ENCODE measurements at regions not wholly inside any gene's neighbourhood (a gene's known extent, or its start where the extent isn't known, plus 50 kb on each side); places are given as distances from the start of the nearest gene placed in this dataset.
A peak's percentile ranks its signal among the peaks of the same experiment; 100 is the strongest.

DNA sequence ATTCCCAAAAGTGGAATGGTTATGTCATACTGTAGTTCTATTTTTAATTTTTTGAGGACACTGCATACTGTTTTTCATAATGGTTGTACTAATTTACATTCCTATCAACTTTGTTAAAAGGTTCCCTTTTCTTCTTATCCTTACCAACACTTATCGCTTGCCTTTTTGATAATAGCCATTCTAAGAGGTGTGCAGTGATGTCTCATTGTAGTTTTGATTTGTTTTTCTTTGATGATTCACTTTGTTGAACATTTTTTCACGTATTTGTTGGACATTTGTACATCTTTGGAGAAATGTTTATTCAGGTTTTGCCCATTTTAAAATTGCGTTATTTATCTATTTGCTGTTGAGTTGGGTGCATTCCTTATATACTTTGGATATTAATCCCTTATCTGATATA lies 188.8 kb upstream of the SPRY2 start:
- no peaks in the 10 kb centered on the region for H3K4me1 ChIP-seq (replicated peaks in 1 of 2)
- H3K27ac ChIP-seq = no peak overlapping the region
- H3K27me3 ChIP-seq = no peaks in the 10 kb centered on the region
- no peaks in the 10 kb centered on the region for H3K9me3 ChIP-seq (replicated peaks in 1 of 3)
- no peaks in the 10 kb centered on the region for H3K36me3 ChIP-seq (replicated peaks in 1 of 2)
- DNase-seq = no peak
- intact Hi-C loops (cut with DNase I) = no loop called here
- WGBS, 4 donors = 80 to 83% (median 81%) methylated on average over 3 of the region's 3 CpGs
- TF ChIP-seq POLR2A (IDR thresholded peaks at IDR 0.05) = no peak
- TF ChIP-seq, protein P1, sequence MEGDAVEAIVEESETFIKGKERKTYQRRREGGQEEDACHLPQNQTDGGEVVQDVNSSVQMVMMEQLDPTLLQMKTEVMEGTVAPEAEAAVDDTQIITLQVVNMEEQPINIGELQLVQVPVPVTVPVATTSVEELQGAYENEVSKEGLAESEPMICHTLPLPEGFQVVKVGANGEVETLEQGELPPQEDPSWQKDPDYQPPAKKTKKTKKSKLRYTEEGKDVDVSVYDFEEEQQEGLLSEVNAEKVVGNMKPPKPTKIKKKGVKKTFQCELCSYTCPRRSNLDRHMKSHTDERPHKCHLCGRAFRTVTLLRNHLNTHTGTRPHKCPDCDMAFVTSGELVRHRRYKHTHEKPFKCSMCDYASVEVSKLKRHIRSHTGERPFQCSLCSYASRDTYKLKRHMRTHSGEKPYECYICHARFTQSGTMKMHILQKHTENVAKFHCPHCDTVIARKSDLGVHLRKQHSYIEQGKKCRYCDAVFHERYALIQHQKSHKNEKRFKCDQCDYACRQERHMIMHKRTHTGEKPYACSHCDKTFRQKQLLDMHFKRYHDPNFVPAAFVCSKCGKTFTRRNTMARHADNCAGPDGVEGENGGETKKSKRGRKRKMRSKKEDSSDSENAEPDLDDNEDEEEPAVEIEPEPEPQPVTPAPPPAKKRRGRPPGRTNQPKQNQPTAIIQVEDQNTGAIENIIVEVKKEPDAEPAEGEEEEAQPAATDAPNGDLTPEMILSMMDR (IDR thresholded peaks at IDR 0.05) = no peak
- H3K4me3 ChIP-seq = no peak overlapping the region

DNA sequence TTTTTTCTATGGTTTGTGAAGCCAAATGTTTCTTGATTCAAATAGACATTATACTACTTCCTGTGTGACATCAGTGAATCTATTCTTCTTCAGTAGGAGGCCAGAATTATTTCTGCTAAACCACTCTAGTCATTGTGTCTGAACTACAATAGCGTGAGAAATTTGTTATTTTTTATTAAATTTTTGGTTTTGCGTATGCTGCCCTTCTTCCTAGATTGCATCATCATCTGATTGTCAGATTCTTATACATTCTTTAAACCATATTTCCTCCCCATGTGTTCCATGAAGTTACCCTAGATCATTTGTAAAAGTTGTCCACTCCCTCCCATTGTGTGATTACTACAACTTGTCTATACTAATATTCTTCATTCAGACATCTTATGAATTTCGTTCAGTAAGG lies 187.8 kb upstream of the SPRY2 start:
- no peak for DNase-seq
- 93 to 96% (median 93%) methylated on average over 3 of the region's 3 CpGs for WGBS, 4 donors
- TF ChIP-seq, protein P1 (IDR thresholded peaks at IDR 0.05) = no peak
- TF ChIP-seq POLR2A (IDR thresholded peaks at IDR 0.05) = no peak
- Histone ChIP-seq H3K27me3 (no peaks in the 10 kb centered on the region), H3K4me1 (replicated peaks in 1 of 2) (no peaks in the 10 kb centered on the region), H3K27ac (no peak overlapping the region), H3K36me3 (replicated peaks in 1 of 2) (no peaks in the 10 kb centered on the region), H3K4me3 (no peak overlapping the region), H3K9me3 (replicated peaks in 1 of 3) (no peaks in the 10 kb centered on the region)
- intact Hi-C loops (cut with DNase I) = no loop called here

DNA sequence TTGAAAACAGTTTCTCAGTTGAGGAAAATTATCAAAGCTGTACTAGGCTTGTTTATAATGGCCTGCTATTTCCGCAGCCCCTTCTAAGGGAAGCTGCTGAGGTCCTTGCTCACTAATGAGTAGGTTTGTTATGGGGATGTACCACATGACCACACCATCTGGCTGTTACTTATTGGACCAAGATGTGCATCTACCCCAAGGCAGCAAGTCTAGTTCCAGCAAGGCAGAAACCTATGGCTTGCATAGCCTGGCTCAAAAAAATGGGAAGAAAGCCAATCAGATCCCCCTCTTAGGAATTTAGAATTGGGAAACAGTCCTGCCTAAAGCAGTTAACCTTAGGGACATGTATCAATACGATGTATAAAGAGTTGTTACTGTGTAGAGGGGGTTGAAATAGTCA lies 186.5 kb upstream of the SPRY2 start:
- intact Hi-C loops (cut with DNase I) = no loop called here
- 86 to 95% (median 92%) methylated on average over 2 of the region's 2 CpGs for WGBS, 4 donors
- Histone ChIP-seq H3K27ac (no peak overlapping the region), H3K4me1 (replicated peaks in 1 of 2) (no peaks in the 10 kb centered on the region), H3K27me3 (no peaks in the 10 kb centered on the region), H3K36me3 (replicated peaks in 1 of 2) (no peaks in the 10 kb centered on the region), H3K9me3 (replicated peaks in 1 of 3) (no peaks in the 10 kb centered on the region), H3K4me3 (no peak overlapping the region)
- DNase-seq = no peak
- no peak for TF ChIP-seq POLR2A (IDR thresholded peaks at IDR 0.05)
- TF ChIP-seq, protein P1 (IDR thresholded peaks at IDR 0.05) = no peak

DNA sequence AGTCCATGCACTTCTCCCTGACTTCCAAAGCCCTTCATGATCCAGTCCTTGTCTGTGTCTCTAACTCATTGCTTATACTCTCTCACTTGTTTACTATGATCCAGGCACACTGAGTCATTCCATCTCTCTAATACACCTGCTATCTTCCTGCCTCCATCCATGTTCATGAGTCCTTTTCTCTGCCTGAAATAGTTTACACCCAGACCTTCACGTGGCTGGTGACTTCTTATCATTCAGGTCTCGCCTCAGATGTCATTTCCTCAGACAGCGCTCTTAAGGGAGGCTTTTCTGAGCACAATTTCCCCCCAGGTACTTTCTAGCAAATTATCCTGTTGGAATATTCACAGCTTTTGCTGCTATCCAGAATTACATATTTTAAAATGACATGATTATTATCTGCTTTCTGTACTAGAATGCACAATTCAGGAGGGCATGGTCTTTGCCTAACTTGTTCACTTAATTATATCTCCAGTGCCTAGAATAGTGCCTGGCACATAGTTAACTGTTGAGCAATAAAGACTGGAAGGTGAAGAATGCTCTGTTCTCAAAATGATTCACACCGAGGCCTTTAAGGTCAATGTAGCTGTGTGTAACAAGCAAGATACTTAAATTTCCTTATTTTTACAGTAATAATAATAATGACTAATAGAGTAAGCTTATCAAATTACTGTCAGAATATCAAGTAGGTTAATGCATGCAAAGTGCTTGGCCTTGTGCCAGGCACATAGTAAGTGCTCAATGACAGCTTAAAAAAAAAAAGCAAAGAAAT lies 183.7 kb upstream of the SPRY2 start:
- TF ChIP-seq POLR2A (IDR thresholded peaks at IDR 0.05) = no peak
- TF ChIP-seq, protein P1 (IDR thresholded peaks at IDR 0.05) = no peak
- intact Hi-C loops (cut with DNase I) = no loop called here
- H3K4me1 ChIP-seq (replicated peaks in 1 of 2) = no peaks in the 10 kb centered on the region

More for the DNA sequence above, 183.7 kb upstream of the SPRY2 start:
- Histone ChIP-seq H3K36me3 (replicated peaks in 1 of 2) (no peaks in the 10 kb centered on the region), H3K27me3 (no peaks in the 10 kb centered on the region), H3K4me3 (no peak overlapping the region), H3K27ac (no peak overlapping the region), H3K9me3 (replicated peaks in 1 of 3) (no peaks in the 10 kb centered on the region)
- DNase-seq = peak in 1 of 7 donors; percentile 4
- 75 to 81% (median 76%) methylated on average over 4 of the region's 4 CpGs for WGBS, 4 donors
